Ovary (tissue), 3 donors: ENCODE measurements at regions not wholly inside any gene's neighbourhood (a gene's known extent, or its start where the extent isn't known, plus 50 kb on each side); places are given as distances from the start of the nearest gene placed in this dataset.

ENCODE experiments used
- CTCF ChIP-seq, 3 donors: fragments of 450-650 bp in 2 of 3; fragments of 200-600 bp in 1 of 3; IDR thresholded peaks; one replicate each; pipeline versions ENCODE4 v1.5.1 to v1.8.0; 2016 to 2022; ENCODE audit warnings: antibody characterized with exemption in 3 of 3, mild to moderate bottlenecking in 1 of 3
- POLR2A ChIP-seq: fragments of 450-650 bp; IDR thresholded peaks from one replicate; pipeline ENCODE4 v1.6.1; 2017; ENCODE audit warnings: antibody characterized with exemption, mild to moderate bottlenecking, moderate library complexity
- donor health status: DM: no; HTN: no; CAD: no.

DNA sequence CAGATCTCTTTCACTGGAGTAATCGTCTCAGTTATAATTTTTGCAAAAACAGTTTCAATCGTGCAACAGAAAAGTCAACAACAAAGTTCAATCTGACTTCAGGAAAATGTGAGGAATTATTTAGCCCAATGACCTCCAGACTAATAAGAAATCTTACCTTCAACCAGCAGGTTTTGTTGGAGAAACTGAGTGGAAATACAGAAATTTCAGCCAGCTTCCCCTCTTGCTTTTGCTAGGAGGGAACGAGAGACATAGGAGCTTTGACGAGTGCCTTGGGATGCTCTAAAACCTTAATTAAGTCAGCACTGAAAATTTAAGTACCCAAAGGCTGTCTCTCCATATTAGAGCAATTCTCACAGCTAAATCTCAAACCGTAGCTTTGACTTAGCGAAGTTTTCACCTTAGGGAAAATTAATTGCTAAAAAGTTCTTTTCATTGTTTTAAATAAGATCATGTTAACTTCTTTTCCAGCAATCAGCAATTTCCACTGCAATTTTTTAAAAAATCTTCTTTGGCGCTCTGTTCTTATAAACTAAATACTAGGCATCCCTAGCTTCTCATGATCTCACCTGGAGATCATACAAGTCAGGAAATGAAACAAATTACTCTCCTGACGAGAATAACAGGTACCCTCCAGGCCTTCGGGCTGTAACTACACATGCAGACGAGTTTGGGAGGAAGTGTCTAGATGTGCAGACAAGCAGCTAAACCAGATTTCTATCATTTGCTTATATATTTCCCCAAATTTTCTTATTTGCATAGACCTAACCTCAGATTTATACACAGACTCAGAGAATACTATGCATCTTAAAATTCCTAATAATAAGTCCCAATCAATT lies 250.2 kb downstream of the FAM43A start:
- TF ChIP-seq CTCF (IDR thresholded peaks at IDR 0.05) = no peak
- TF ChIP-seq POLR2A = no peak
